Fibroblast of mammary gland (primary cell): ENCODE measurements at regions not wholly inside any gene's neighbourhood (a gene's known extent, or its start where the extent isn't known, plus 50 kb on each side); places are given as distances from the start of the nearest gene placed in this dataset.

Experiments used
- DNase-seq: peaks from one replicate; pipeline ENCODE4 v3.0.0-alpha.2; 2010; ENCODE audit warnings: low read depth
- H3K4me3 ChIP-seq: 2 replicates; pipeline ENCODE4 v1.5.1; 2011; ENCODE audit warnings: low read depth, mild to moderate bottlenecking, low read length, moderate library complexity; ENCODE audit not compliant: control insufficient read depth
- CTCF ChIP-seq: conservative IDR thresholded peaks from 2 replicates; pipeline ENCODE4 v1.5.1; 2011; ENCODE audit warnings: low read depth, low read length, inconsistent platforms; ENCODE audit not compliant: control insufficient read depth, insufficient read depth

- H3K4me3 ChIP-seq, result no peak overlapping the region
- TF ChIP-seq CTCF, result no peak
- DNase-seq, result no peak
Observed at GRCh38 chr1:239307886-239308285, 78.5 kb upstream of the CHRM3 start.

- no peak overlapping the region for H3K4me3 ChIP-seq
- DNase-seq, result no peak
- no peak for TF ChIP-seq CTCF
Observed at GRCh38 chr1:239306426-239306825, 79.9 kb upstream of the CHRM3 start.

GRCh38 chr1:239303289-239303688 lies 83.1 kb upstream of the CHRM3 start:
- DNase-seq, result no peak
- no peak for TF ChIP-seq CTCF
- no peak overlapping the region for H3K4me3 ChIP-seq

GRCh38 chr1:239302696-239303095 lies 83.7 kb upstream of the CHRM3 start:
- no peak for TF ChIP-seq CTCF
- H3K4me3 ChIP-seq, result no peak overlapping the region
- no peak for DNase-seq

- DNase-seq, result no peak
- TF ChIP-seq CTCF, result no peak
- no peak overlapping the region for H3K4me3 ChIP-seq
Observed at GRCh38 chr1:239301251-239301650, 85.1 kb upstream of the CHRM3 start.

- TF ChIP-seq CTCF, result no peak
- no peak for DNase-seq
- no peak overlapping the region for H3K4me3 ChIP-seq
Observed at GRCh38 chr1:239297910-239298309, 88.5 kb upstream of the CHRM3 start.

- peak; percentile 5 for DNase-seq
- H3K4me3 ChIP-seq, result no peak overlapping the region
- no peak for TF ChIP-seq CTCF
Observed at GRCh38 chr1:239293350-239294110, 92.8 kb upstream of the CHRM3 start.
